Sigmoid colon (tissue), 4 donors: ENCODE measurements at regions not wholly inside any gene's neighbourhood (a gene's known extent, or its start where the extent isn't known, plus 50 kb on each side); places are given as distances from the start of the nearest gene placed in this dataset.

ENCODE experiments used
- CTCF ChIP-seq, 4 experiments: fragments of 450-650 bp in 3 of 4; fragments of 200-600 bp in 1 of 4; IDR thresholded peaks; one replicate each; pipeline ENCODE4 v1.5.1; 2016 to 2019; ENCODE audit warnings: antibody characterized with exemption in 4 of 4, mild to moderate bottlenecking in 3 of 4, moderate library complexity in 2 of 4
- EP300 ChIP-seq, 4 donors: sonication (generic); formaldehyde crosslinking; IDR thresholded peaks; one replicate each; pipeline ENCODE4 v1.6.1; 2017; ENCODE audit warnings: antibody characterized with exemption in 4 of 4

GRCh38 chr3:69505770-69506407 lies 120.0 kb upstream of the FRMD4B start:
- TF ChIP-seq CTCF (IDR thresholded peaks at IDR 0.05) (no peak), EP300 (IDR thresholded peaks at IDR 0.05) (no peak)
